Vagina (tissue), 2 donors: ENCODE measurements at regions not wholly inside any gene's neighbourhood (a gene's known extent, or its start where the extent isn't known, plus 50 kb on each side); places are given as distances from the start of the nearest gene placed in this dataset.
"Not testable (repeated sequence)": the region's sequence is repeated elsewhere in the genome, so short reads cannot be mapped to it uniquely, and the experiment has no call there.

Experiments
- DNase-seq, 2 donors: peaks; one replicate each; pipeline ENCODE4 v3.0.0-alpha.2; 2017; ENCODE audit errors: extremely low spot score in 2 of 2
- H3K27ac ChIP-seq: fragments of 200-600 bp; sonication (generic); one replicate; pipeline ENCODE4 v1.5.1; 2019
- H3K27me3 ChIP-seq: fragments of 200-600 bp; sonication (generic); one replicate; pipeline ENCODE4 v1.5.1; 2019
- H3K36me3 ChIP-seq, 2 donors: fragments of 200-600 bp; sonication (generic); one replicate each; pipeline ENCODE4 v1.5.1; 2017 to 2019
- H3K4me1 ChIP-seq: fragments of 200-600 bp; sonication (generic); one replicate; pipeline ENCODE4 v1.5.1; 2019
- H3K4me3 ChIP-seq, 2 donors: fragments of 200-600 bp; sonication (generic); 1 replicate in 1 of 2; 2 replicates in 1 of 2; pipeline ENCODE4 v1.5.1; 2016 to 2019
- H3K9me3 ChIP-seq: fragments of 200-600 bp; sonication (generic); one replicate; pipeline ENCODE4 v1.5.1; 2019
- POLR2A ChIP-seq, 2 donors: fragments of 450-650 bp; IDR thresholded peaks; one replicate each; pipeline ENCODE4 v1.6.1; 2017; ENCODE audit warnings: antibody characterized with exemption in 2 of 2, mild to moderate bottlenecking in 2 of 2, moderate library complexity in 2 of 2
- POLR2AphosphoS5 ChIP-seq, 2 donors: sonication (generic); formaldehyde crosslinking; IDR thresholded peaks; one replicate each; pipeline ENCODE4 v1.9.0; 2017; ENCODE audit warnings: antibody characterized with exemption in 2 of 2, mild to moderate bottlenecking in 2 of 2, low read depth in 1 of 2; ENCODE audit not compliant: insufficient read depth in 1 of 2
- intact Hi-C: fragments of 100-400 bp; cut with DNase I; formaldehyde crosslinking; loops from one replicate; pipeline ENCODE4 v1.15.1; 2023
- TF ChIP-seq, protein P1 (sequence below), 3 experiments: fragments of 450-650 bp in 2 of 3; fragments of 200-600 bp in 1 of 3; sonication (generic) in 1 of 3; IDR thresholded peaks; one replicate each; pipeline ENCODE4 v1.5.1; 2017 to 2019; ENCODE audit warnings: antibody characterized with exemption in 3 of 3, mild to moderate bottlenecking in 2 of 3, moderate library complexity in 2 of 3

GRCh38 chr15:96166223-96167200, 164.0 kb upstream of the NR2F2 start:
- Histone ChIP-seq H3K4me1 (no peaks in the 10 kb centered on the region), H3K27ac (no peak overlapping the region), H3K4me3 (no peak overlapping the region), H3K27me3 (no peaks in the 10 kb centered on the region), H3K36me3 (no peaks in the 10 kb centered on the region), H3K9me3 (no peaks in the 10 kb centered on the region)
- TF ChIP-seq, protein P1, sequence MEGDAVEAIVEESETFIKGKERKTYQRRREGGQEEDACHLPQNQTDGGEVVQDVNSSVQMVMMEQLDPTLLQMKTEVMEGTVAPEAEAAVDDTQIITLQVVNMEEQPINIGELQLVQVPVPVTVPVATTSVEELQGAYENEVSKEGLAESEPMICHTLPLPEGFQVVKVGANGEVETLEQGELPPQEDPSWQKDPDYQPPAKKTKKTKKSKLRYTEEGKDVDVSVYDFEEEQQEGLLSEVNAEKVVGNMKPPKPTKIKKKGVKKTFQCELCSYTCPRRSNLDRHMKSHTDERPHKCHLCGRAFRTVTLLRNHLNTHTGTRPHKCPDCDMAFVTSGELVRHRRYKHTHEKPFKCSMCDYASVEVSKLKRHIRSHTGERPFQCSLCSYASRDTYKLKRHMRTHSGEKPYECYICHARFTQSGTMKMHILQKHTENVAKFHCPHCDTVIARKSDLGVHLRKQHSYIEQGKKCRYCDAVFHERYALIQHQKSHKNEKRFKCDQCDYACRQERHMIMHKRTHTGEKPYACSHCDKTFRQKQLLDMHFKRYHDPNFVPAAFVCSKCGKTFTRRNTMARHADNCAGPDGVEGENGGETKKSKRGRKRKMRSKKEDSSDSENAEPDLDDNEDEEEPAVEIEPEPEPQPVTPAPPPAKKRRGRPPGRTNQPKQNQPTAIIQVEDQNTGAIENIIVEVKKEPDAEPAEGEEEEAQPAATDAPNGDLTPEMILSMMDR (IDR thresholded peaks at IDR 0.05) = no peak
- no peak for TF ChIP-seq POLR2A (IDR thresholded peaks at IDR 0.05)
- TF ChIP-seq POLR2AphosphoS5 (IDR thresholded peaks at IDR 0.05; ENCODE audit: insufficient read depth in 1 of 2, low read depth in 1 of 2) = no peak
- no peak for DNase-seq
- intact Hi-C loops = loop anchor here (10.0 kb wide), 1 partner anchor 728 kb away; no protein-coding TSS in a partner anchor

GRCh38 chr15:96170616-96170978, 159.9 kb upstream of the NR2F2 start:
- H3K36me3 ChIP-seq, H3K4me1 ChIP-seq, H3K27ac ChIP-seq, DNase-seq, H3K9me3 ChIP-seq, H3K27me3 ChIP-seq, intact Hi-C loops, H3K4me3 ChIP-seq: not testable (repeated sequence)

DNA sequence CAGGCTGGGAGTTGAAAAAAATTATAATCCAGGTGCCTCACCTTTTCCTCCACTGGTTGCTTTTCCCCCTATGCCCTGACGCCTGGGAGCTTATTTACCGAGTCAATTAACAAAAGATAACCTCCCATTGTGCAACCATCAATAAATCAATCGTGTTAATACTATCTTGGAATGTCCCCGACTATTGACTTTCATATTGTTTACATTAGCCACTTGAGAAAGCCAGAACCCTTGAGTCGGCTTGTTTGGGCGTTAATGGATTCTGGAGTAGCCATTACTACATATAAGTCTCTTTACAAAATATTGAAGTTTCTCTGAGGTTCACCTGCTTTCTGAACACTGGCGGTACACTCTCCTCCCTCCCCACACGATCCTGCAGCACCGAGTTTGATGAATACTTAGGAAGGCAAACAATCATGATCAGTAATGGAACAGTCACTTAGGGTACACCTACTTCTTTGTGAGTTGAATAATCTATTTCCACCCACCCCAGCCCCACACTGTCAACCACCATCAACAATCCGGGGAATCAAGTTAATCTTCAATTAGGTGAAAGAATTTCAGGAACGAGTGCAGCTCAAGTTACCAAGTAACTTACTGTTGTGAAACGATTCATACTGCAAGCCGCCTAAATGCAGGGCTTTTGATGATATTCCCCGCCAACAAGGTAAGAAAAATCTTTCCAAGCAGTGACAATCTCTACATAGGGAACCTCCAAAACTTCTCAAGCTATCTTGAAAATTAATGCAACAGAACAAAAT, 159.3 kb upstream of the NR2F2 start:
- no peaks in the 10 kb centered on the region for H3K9me3 ChIP-seq
- TF ChIP-seq POLR2AphosphoS5 (IDR thresholded peaks at IDR 0.05; ENCODE audit: insufficient read depth in 1 of 2, low read depth in 1 of 2) (no peak), POLR2A (IDR thresholded peaks at IDR 0.05) (no peak)
- TF ChIP-seq, protein P1 (IDR thresholded peaks at IDR 0.05) = no peak
- H3K27me3 ChIP-seq = no peaks in the 10 kb centered on the region
- H3K36me3 ChIP-seq = no peaks in the 10 kb centered on the region
- no peak overlapping the region for H3K4me3 ChIP-seq
- H3K4me1 ChIP-seq = peaks cover 9% of the 10 kb centered on the region
- no peak for DNase-seq
- no peak overlapping the region for H3K27ac ChIP-seq
- intact Hi-C loops = no loop called here

DNA sequence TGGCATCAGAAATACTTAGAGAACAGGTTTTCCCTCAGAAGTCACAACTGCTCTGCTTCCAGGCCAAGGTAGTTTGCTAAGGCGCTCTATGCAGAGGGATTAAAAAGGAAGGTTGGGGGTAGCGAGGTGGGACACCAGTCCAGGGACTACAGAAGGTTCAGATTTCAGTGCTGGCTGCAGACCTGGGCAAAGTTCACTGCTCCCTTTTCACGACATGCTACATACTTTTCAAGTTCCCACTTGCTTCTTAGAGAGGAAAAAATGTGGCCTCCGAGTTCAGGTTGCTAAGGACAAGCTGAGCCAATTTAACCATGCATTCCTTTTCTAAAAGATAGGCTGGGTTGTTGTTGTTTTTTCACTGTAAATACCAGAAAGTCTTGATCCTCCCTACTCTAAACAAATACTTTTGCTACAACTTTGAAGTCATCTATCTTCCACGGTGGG, 158.6 kb upstream of the NR2F2 start:
- Histone ChIP-seq H3K36me3 (no peaks in the 10 kb centered on the region), H3K4me3 (no peak overlapping the region), H3K4me1 (peaks cover 9% of the 10 kb centered on the region), H3K27me3 (no peaks in the 10 kb centered on the region), H3K9me3 (no peaks in the 10 kb centered on the region), H3K27ac (no peak overlapping the region)
- TF ChIP-seq POLR2A (IDR thresholded peaks at IDR 0.05) = no peak
- TF ChIP-seq POLR2AphosphoS5 (IDR thresholded peaks at IDR 0.05; ENCODE audit: insufficient read depth in 1 of 2, low read depth in 1 of 2) = no peak
- TF ChIP-seq, protein P1 (IDR thresholded peaks at IDR 0.05) = no peak
- no peak for DNase-seq
- intact Hi-C loops = no loop called here

GRCh38 chr15:96172417-96172816, 158.1 kb upstream of the NR2F2 start:
- DNase-seq = no peak
- intact Hi-C loops = no loop called here
- Histone ChIP-seq H3K27me3 (no peaks in the 10 kb centered on the region), H3K36me3 (no peaks in the 10 kb centered on the region), H3K9me3 (no peaks in the 10 kb centered on the region), H3K4me3 (no peak overlapping the region), H3K27ac (no peak overlapping the region), H3K4me1 (peaks cover 9% of the 10 kb centered on the region)
- TF ChIP-seq POLR2AphosphoS5 (IDR thresholded peaks at IDR 0.05; ENCODE audit: insufficient read depth in 1 of 2, low read depth in 1 of 2) = no peak
- no peak for TF ChIP-seq POLR2A (IDR thresholded peaks at IDR 0.05)
- TF ChIP-seq, protein P1 (IDR thresholded peaks at IDR 0.05) = no peak
